ENCODE measurements at regions not wholly inside any gene's neighbourhood (a gene's known extent, or its start where the extent isn't known, plus 50 kb on each side); places are given as distances from the start of the nearest gene placed in this dataset.

DNA sequence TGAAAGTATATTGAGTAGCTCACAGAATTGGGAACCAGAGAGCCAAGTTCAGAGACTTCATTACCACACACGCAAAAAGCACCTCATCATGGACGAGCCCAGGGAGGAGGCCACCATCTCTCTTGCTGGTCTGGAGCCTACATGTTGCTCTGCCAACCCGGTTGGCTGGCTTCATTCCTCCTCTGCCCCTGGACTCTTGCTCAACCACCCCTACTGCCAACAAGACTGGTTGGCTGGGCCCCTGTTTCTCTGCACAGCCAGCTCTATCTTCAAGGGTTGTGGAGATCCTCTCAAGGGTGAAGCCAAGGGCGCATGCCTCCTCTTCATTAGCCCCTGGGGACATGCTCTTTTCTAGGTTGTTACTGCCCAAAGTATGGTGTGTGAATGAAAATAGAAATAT, 142.7 kb downstream of the JCAD start:
- no peaks in the 10 kb centered on the region for H3K36me3 Mint-ChIP-seq

DNA sequence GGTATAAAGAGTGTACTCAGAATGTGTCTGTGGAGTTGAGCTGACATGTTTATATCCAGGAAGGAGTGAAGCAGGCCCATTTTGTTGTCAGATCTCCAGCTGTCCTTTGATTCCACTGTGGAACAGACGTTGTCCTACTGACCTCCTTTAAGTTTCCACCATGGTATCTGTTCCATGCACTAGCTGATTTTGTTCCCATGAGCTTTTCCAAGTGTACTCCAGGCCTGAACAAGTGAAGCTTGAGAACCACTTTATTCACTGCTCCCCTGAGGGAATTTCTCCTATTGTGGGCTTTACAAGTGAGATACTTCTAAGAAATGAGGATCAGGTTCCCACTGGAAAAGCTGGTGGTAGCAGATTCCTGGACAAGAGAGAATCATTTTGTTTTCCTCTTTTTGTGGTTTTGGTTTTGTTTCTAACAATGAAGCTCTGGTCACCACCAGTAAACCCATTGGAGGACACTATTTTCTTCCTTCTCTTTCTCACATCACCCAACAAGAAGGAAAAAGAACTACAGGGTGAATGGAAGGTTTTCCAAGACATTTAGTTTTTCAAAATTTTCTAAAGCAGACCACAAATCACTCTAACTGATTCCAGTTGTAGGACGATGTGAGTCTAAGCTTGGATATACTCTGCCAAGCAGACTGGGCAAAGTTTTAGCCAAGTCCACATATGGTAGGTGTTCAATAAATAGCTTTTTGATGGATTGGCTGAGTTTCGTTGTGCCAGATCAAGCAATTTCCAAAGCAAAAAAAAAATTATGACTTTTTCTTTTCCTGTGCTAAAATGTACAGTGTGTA, 144.2 kb downstream of the JCAD start:
- ATAC-seq (ENCODE audit: low read depth in 2 of 2) (no peak), DNase-seq (no peak)
- Mint-ChIP-seq H3K27ac (no peak overlapping the region), H3K9me3 (peaks cover 0 to 3% (median 2%) of the 10 kb centered on the region in 7 donors), H3K36me3 (no peaks in the 10 kb centered on the region), H3K4me3 (no peak overlapping the region), H3K4me1 (no peaks in the 10 kb centered on the region), H3K27me3 (peaks cover 4% of the 10 kb centered on the region)
- Histone ChIP-seq H3K4me1 (ENCODE audit: control insufficient read depth, insufficient read depth, low read length, poor library complexity, severe bottlenecking) (no peaks in the 10 kb centered on the region), H3K9me3 (ENCODE audit: control insufficient read depth in 2 of 2, low read length in 2 of 2) (no peaks in the 10 kb centered on the region), H3K27ac (ENCODE audit: insufficient read depth, low read length, poor library complexity, severe bottlenecking) (no peak overlapping the region), H3K27me3 (ENCODE audit: control insufficient read depth, insufficient read depth, low read length) (no peaks in the 10 kb centered on the region), H3K36me3 (ENCODE audit: control insufficient read depth, insufficient read depth, low read length) (no peaks in the 10 kb centered on the region), H3K4me3 (ENCODE audit: low read depth, low read length) (no peak overlapping the region)

More for the DNA sequence above, 142.7 kb downstream of the JCAD start:
- Histone ChIP-seq H3K4me3 (ENCODE audit: low read depth, low read length) (no peak overlapping the region), H3K27ac (ENCODE audit: insufficient read depth, low read length, poor library complexity, severe bottlenecking) (no peak overlapping the region), H3K9me3 (ENCODE audit: control insufficient read depth in 2 of 2, low read length in 2 of 2) (no peaks in the 10 kb centered on the region), H3K36me3 (ENCODE audit: control insufficient read depth, insufficient read depth, low read length) (no peaks in the 10 kb centered on the region), H3K27me3 (ENCODE audit: control insufficient read depth, insufficient read depth, low read length) (no peaks in the 10 kb centered on the region), H3K4me1 (ENCODE audit: control insufficient read depth, insufficient read depth, low read length, poor library complexity, severe bottlenecking) (no peaks in the 10 kb centered on the region)
- Mint-ChIP-seq H3K4me1 (no peaks in the 10 kb centered on the region), H3K4me3 (no peak overlapping the region), H3K9me3 (peaks cover 0 to 2% (median 0%) of the 10 kb centered on the region in 7 donors), H3K27me3 (peaks cover 2% of the 10 kb centered on the region), H3K27ac (no peak overlapping the region)
- ATAC-seq (ENCODE audit: low read depth in 2 of 2) = no peak
- DNase-seq = no peak

DNA sequence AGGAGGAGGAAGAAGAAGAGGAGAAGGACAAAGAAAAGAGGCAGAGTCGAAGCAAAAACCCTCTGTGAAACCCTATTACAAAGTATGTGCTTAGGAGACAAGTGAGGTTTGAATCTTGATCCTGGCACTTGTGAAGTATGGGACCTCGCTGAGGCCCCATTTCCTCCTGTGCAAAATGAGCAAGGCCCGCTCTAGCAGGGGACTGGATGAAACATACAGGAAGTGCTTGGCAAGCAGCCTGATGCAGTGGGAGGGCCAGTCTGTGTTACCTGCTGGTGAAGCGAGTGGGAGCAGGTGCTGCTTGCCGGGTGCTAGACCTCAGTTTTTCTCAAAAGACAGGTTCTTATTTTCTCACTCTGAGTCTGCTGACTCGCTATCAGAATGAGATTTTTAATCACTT, 150.4 kb downstream of the JCAD start:
- H3K4me3 ChIP-seq (ENCODE audit: low read depth, low read length) = no peak overlapping the region
- peaks cover 0 to 9% (median 2%) of the 10 kb centered on the region in 4 donors for H3K4me1 Mint-ChIP-seq
- H3K27ac Mint-ChIP-seq = no peak overlapping the region
- H3K4me1 ChIP-seq (ENCODE audit: control insufficient read depth, insufficient read depth, low read length, poor library complexity, severe bottlenecking) = no peaks in the 10 kb centered on the region
- DNase-seq = peak in 1 of 3 donors; percentile 34
- H3K4me3 Mint-ChIP-seq = no peak overlapping the region
- H3K27me3 Mint-ChIP-seq = peaks cover 9% of the 10 kb centered on the region
- no peak overlapping the region for H3K27ac ChIP-seq (ENCODE audit: insufficient read depth, low read length, poor library complexity, severe bottlenecking)
- no peaks in the 10 kb centered on the region for H3K27me3 ChIP-seq (ENCODE audit: control insufficient read depth, insufficient read depth, low read length)
- no peaks in the 10 kb centered on the region for H3K9me3 ChIP-seq (ENCODE audit: control insufficient read depth in 2 of 2, low read length in 2 of 2)
- ATAC-seq (ENCODE audit: low read depth in 2 of 2) = peak in 1 of 2 donors; percentile 44
- H3K36me3 Mint-ChIP-seq = no peaks in the 10 kb centered on the region
- peaks cover 0 to 3% (median 0%) of the 10 kb centered on the region in 7 donors for H3K9me3 Mint-ChIP-seq
- H3K36me3 ChIP-seq (ENCODE audit: control insufficient read depth, insufficient read depth, low read length) = no peaks in the 10 kb centered on the region

GRCh38 chr10:29900865-29901264, 158.5 kb downstream of the JCAD start:
- H3K4me3 ChIP-seq (ENCODE audit: low read depth, low read length) = no peak overlapping the region
- Mint-ChIP-seq H3K9me3 (peaks cover 0 to 2% (median 0%) of the 10 kb centered on the region in 7 donors), H3K36me3 (no peaks in the 10 kb centered on the region), H3K27me3 (peaks cover 15% of the 10 kb centered on the region), H3K4me1 (no peaks in the 10 kb centered on the region), H3K4me3 (no peak overlapping the region), H3K27ac (no peak overlapping the region)
- no peak overlapping the region for H3K27ac ChIP-seq (ENCODE audit: insufficient read depth, low read length, poor library complexity, severe bottlenecking)
- no peaks in the 10 kb centered on the region for H3K27me3 ChIP-seq (ENCODE audit: control insufficient read depth, insufficient read depth, low read length)
- DNase-seq (no peak), ATAC-seq (ENCODE audit: low read depth in 2 of 2) (no peak)
- no peaks in the 10 kb centered on the region for H3K9me3 ChIP-seq (ENCODE audit: control insufficient read depth in 2 of 2, low read length in 2 of 2)
- H3K36me3 ChIP-seq (ENCODE audit: control insufficient read depth, insufficient read depth, low read length) = no peaks in the 10 kb centered on the region
- H3K4me1 ChIP-seq (ENCODE audit: control insufficient read depth, insufficient read depth, low read length, poor library complexity, severe bottlenecking) = no peaks in the 10 kb centered on the region

GRCh38 chr10:29897999-29898716, 161.2 kb downstream of the JCAD start:
- H3K4me1 ChIP-seq (ENCODE audit: control insufficient read depth, insufficient read depth, low read length, poor library complexity, severe bottlenecking) = no peaks in the 10 kb centered on the region
- DNase-seq (no peak), ATAC-seq (ENCODE audit: low read depth in 2 of 2) (no peak)
- Mint-ChIP-seq H3K27me3 (peaks cover 15% of the 10 kb centered on the region), H3K27ac (no peak overlapping the region), H3K4me3 (no peak overlapping the region), H3K4me1 (no peaks in the 10 kb centered on the region), H3K36me3 (no peaks in the 10 kb centered on the region), H3K9me3 (peaks cover 0 to 2% (median 0%) of the 10 kb centered on the region in 7 donors)
- H3K36me3 ChIP-seq (ENCODE audit: control insufficient read depth, insufficient read depth, low read length) = no peaks in the 10 kb centered on the region
- no peak overlapping the region for H3K4me3 ChIP-seq (ENCODE audit: low read depth, low read length)
- no peaks in the 10 kb centered on the region for H3K9me3 ChIP-seq (ENCODE audit: control insufficient read depth in 2 of 2, low read length in 2 of 2)
- no peaks in the 10 kb centered on the region for H3K27me3 ChIP-seq (ENCODE audit: control insufficient read depth, insufficient read depth, low read length)
- H3K27ac ChIP-seq (ENCODE audit: insufficient read depth, low read length, poor library complexity, severe bottlenecking) = no peak overlapping the region

GRCh38 chr10:29897430-29897829, 162.0 kb downstream of the JCAD start:
- Mint-ChIP-seq H3K4me3 (no peak overlapping the region), H3K36me3 (no peaks in the 10 kb centered on the region), H3K4me1 (no peaks in the 10 kb centered on the region), H3K9me3 (peaks cover 0 to 2% (median 0%) of the 10 kb centered on the region in 7 donors), H3K27ac (no peak overlapping the region), H3K27me3 (peaks cover 10% of the 10 kb centered on the region)
- H3K27me3 ChIP-seq (ENCODE audit: control insufficient read depth, insufficient read depth, low read length) = no peaks in the 10 kb centered on the region
- ATAC-seq (ENCODE audit: low read depth in 2 of 2) (no peak), DNase-seq (no peak)
- H3K4me3 ChIP-seq (ENCODE audit: low read depth, low read length) = no peak overlapping the region
- H3K9me3 ChIP-seq (ENCODE audit: control insufficient read depth in 2 of 2, low read length in 2 of 2) = no peaks in the 10 kb centered on the region
- H3K4me1 ChIP-seq (ENCODE audit: control insufficient read depth, insufficient read depth, low read length, poor library complexity, severe bottlenecking) = no peaks in the 10 kb centered on the region
- no peak overlapping the region for H3K27ac ChIP-seq (ENCODE audit: insufficient read depth, low read length, poor library complexity, severe bottlenecking)
- no peaks in the 10 kb centered on the region for H3K36me3 ChIP-seq (ENCODE audit: control insufficient read depth, insufficient read depth, low read length)

- H3K27ac Mint-ChIP-seq = no peak overlapping the region
- no peak overlapping the region for H3K4me3 ChIP-seq (ENCODE audit: low read depth, low read length)
- no peak overlapping the region for H3K4me3 Mint-ChIP-seq
- no peak for ATAC-seq (ENCODE audit: low read depth in 2 of 2)
- peaks cover 10% of the 10 kb centered on the region for H3K27me3 Mint-ChIP-seq
- no peak overlapping the region for H3K27ac ChIP-seq (ENCODE audit: insufficient read depth, low read length, poor library complexity, severe bottlenecking)
- H3K36me3 Mint-ChIP-seq = no peaks in the 10 kb centered on the region
- no peaks in the 10 kb centered on the region for H3K36me3 ChIP-seq (ENCODE audit: control insufficient read depth, insufficient read depth, low read length)
- H3K4me1 Mint-ChIP-seq = no peaks in the 10 kb centered on the region
- H3K9me3 Mint-ChIP-seq = peaks cover 0 to 2% (median 0%) of the 10 kb centered on the region in 7 donors
- H3K9me3 ChIP-seq (ENCODE audit: control insufficient read depth in 2 of 2, low read length in 2 of 2) = no peaks in the 10 kb centered on the region
- H3K27me3 ChIP-seq (ENCODE audit: control insufficient read depth, insufficient read depth, low read length) = no peaks in the 10 kb centered on the region
- no peaks in the 10 kb centered on the region for H3K4me1 ChIP-seq (ENCODE audit: control insufficient read depth, insufficient read depth, low read length, poor library complexity, severe bottlenecking)
- DNase-seq = no peak
Observed at GRCh38 chr10:29896053-29896452, 163.3 kb downstream of the JCAD start.
